ENCODE measurements at regions not wholly inside any gene's neighbourhood (a gene's known extent, or its start where the extent isn't known, plus 50 kb on each side); places are given as distances from the start of the nearest gene placed in this dataset.

DNA sequence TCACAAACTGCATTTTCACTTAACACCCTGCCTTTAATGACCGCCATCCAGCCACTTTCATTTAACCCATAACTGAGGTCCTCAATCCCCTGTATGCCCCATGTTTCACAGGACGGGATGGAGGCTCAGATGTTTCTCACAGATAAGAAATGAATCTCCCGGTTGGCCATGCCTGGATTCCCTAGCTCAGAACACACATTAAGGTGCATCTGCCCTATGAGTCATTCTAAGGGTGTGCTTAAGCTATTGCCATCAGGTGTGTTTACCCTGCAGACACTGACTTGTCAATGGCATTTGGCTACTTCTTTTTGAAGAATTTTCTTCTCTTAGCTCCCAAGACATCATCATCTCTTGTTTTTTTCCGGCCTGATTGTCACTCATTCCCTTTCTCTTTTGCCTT, 222.6 kb upstream of the SMIM31 start:
- Histone ChIP-seq H3K4me1 (no peaks in the 10 kb centered on the region), H3K9me3 (no peaks in the 10 kb centered on the region), H3K36me3 (ENCODE audit: low read depth, missing control alignments) (no peaks in the 10 kb centered on the region), H3K27me3 (no peaks in the 10 kb centered on the region), H3K4me3 (no peak overlapping the region), H3K27ac (no peak overlapping the region)
- intact Hi-C loops (cut with DNase I; ENCODE audit: low total_unique reads) = no loop called here
- no peak for DNase-seq
- WGBS, 2 donors = 75 to 84% methylated on average over 4 of the region's 4 CpGs
- no peak for TF ChIP-seq POLR2A (IDR thresholded peaks at IDR 0.05)
- TF ChIP-seq CTCF (IDR thresholded peaks at IDR 0.05) = no peak

- DNase-seq = no peak
- WGBS, 2 donors = 78 to 88% methylated on average over 2 of the region's 2 CpGs
- no peaks in the 10 kb centered on the region for H3K36me3 ChIP-seq (ENCODE audit: low read depth, missing control alignments)
- no peak overlapping the region for H3K4me3 ChIP-seq
- H3K27ac ChIP-seq = no peak overlapping the region
- H3K9me3 ChIP-seq = no peaks in the 10 kb centered on the region
- intact Hi-C loops (cut with DNase I; ENCODE audit: low total_unique reads) = no loop called here
- no peaks in the 10 kb centered on the region for H3K27me3 ChIP-seq
- no peaks in the 10 kb centered on the region for H3K4me1 ChIP-seq
- TF ChIP-seq POLR2A (IDR thresholded peaks at IDR 0.05) = no peak
- no peak for TF ChIP-seq CTCF (IDR thresholded peaks at IDR 0.05)
Measured at GRCh38 chr4:164536814-164537213, 217.1 kb upstream of the SMIM31 start.

GRCh38 chr4:164538097-164538496, 215.8 kb upstream of the SMIM31 start:
- intact Hi-C loops (cut with DNase I; ENCODE audit: low total_unique reads) = no loop called here
- H3K9me3 ChIP-seq = no peaks in the 10 kb centered on the region
- no peak overlapping the region for H3K4me3 ChIP-seq
- no peak for TF ChIP-seq POLR2A (IDR thresholded peaks at IDR 0.05)
- TF ChIP-seq CTCF (IDR thresholded peaks at IDR 0.05) = no peak
- WGBS, 2 donors = 91 to 92% methylated on average over 4 of the region's 4 CpGs
- H3K4me1 ChIP-seq = no peaks in the 10 kb centered on the region
- no peak for DNase-seq
- no peak overlapping the region for H3K27ac ChIP-seq
- no peaks in the 10 kb centered on the region for H3K27me3 ChIP-seq
- no peaks in the 10 kb centered on the region for H3K36me3 ChIP-seq (ENCODE audit: low read depth, missing control alignments)

DNA sequence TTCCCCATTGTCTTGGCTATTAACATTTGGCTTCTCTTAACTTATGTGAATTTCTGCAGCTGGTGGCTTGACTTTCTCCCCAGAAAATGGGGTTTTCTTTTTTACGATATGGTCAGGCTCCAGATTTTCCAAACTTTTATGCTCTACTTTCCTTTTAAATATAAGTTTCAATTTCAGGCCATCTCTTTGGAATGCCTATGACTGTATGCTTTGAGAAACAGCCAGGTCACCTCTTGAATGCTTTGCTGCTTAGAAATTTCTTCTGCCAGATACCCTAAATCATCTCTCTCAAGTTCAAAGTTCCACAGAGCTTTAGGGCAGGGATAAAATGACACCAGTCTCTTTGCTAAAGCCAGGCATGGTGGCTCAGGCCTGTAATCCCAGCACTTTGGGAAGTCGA, 212.9 kb upstream of the SMIM31 start:
- Histone ChIP-seq H3K4me1 (no peaks in the 10 kb centered on the region), H3K36me3 (ENCODE audit: low read depth, missing control alignments) (no peaks in the 10 kb centered on the region), H3K27ac (no peak overlapping the region), H3K4me3 (no peak overlapping the region), H3K9me3 (no peaks in the 10 kb centered on the region), H3K27me3 (no peaks in the 10 kb centered on the region)
- TF ChIP-seq CTCF (IDR thresholded peaks at IDR 0.05) (no peak), POLR2A (IDR thresholded peaks at IDR 0.05) (no peak)
- DNase-seq = no peak
- WGBS, 2 donors = 90 to 93% methylated on average over 2 of the region's 2 CpGs
- intact Hi-C loops (cut with DNase I; ENCODE audit: low total_unique reads) = no loop called here

DNA sequence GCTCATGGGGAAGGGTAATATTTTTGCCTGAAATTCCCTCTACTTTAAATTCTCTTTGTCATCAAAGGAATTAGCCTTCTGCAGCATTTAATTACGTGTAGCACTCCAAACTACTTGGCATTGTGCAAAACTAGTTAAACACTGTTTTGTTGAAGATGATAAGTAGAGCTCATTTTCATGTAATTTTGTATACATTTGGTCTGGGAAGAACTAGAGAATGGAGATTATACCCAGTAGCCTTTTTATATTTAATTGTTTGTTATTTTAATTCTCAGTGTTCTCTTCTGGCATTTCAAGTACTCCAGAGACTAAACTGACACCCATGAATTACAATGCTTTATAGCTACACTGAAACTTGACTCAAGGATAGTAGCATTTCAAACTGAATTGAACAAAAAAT, 211.5 kb upstream of the SMIM31 start:
- Histone ChIP-seq H3K4me1 (no peaks in the 10 kb centered on the region), H3K9me3 (no peaks in the 10 kb centered on the region), H3K4me3 (no peak overlapping the region), H3K27ac (no peak overlapping the region), H3K27me3 (no peaks in the 10 kb centered on the region), H3K36me3 (ENCODE audit: low read depth, missing control alignments) (no peaks in the 10 kb centered on the region)
- no peak for DNase-seq
- WGBS, 2 donors = 47 to 64% methylated on average over 1 of the region's 1 CpG
- TF ChIP-seq POLR2A (IDR thresholded peaks at IDR 0.05) (no peak), CTCF (IDR thresholded peaks at IDR 0.05) (no peak)
- intact Hi-C loops (cut with DNase I; ENCODE audit: low total_unique reads) = no loop called here
